Activated naive CD4-positive, alpha-beta T cell treated with anti-CD3 and anti-CD28 coated beads for 36 hours (primary cell): ENCODE measurements at regions not wholly inside any gene's neighbourhood (a gene's known extent, or its start where the extent isn't known, plus 50 kb on each side); places are given as distances from the start of the nearest gene placed in this dataset.

Source experiments
- CTCF ChIA-PET: fragments of 350-600 bp; sonication (Branson Sonifier 250); formaldehyde crosslinking; loops from one replicate; lab custom pipeline; 2021; ENCODE audit warnings: antibody characterized with exemption; lab: Charles Lee
- DNase-seq: peaks from one replicate; pipeline ENCODE4 v3.0.0-alpha.2; 2020
- H3K27ac Mint-ChIP-seq: one replicate; pipeline ENCODE4 v1.8.0; 2021; ENCODE audit warnings: mild to moderate bottlenecking, mixed read lengths
- H3K27me3 Mint-ChIP-seq: one replicate; pipeline ENCODE4 v1.8.0; 2021; ENCODE audit warnings: low read depth, mixed read lengths
- H3K36me3 Mint-ChIP-seq: one replicate; pipeline ENCODE4 v1.8.0; 2021; ENCODE audit warnings: low read depth, mixed read lengths
- H3K4me1 Mint-ChIP-seq: one replicate; pipeline ENCODE4 v1.8.0; 2021; ENCODE audit warnings: low read depth, mixed read lengths
- H3K4me3 Mint-ChIP-seq: one replicate; pipeline ENCODE4 v1.8.0; 2021; ENCODE audit warnings: mild to moderate bottlenecking, moderate library complexity, mixed read lengths
- H3K9me3 Mint-ChIP-seq: one replicate; pipeline ENCODE4 v1.8.0; 2021; ENCODE audit warnings: mixed read lengths
- intact Hi-C: fragments of 100-400 bp; cut with micrococcal nuclease; formaldehyde crosslinking; loops from one replicate; pipeline ENCODE4 v1.15.1; 2023

- H3K9me3 Mint-ChIP-seq: no peaks in the 10 kb centered on the region
- no peaks in the 10 kb centered on the region for H3K4me1 Mint-ChIP-seq
- no peaks in the 10 kb centered on the region for H3K36me3 Mint-ChIP-seq
- H3K27me3 Mint-ChIP-seq: no peaks in the 10 kb centered on the region
- no peak overlapping the region for H3K27ac Mint-ChIP-seq
- H3K4me3 Mint-ChIP-seq: no peak overlapping the region
- no peak for DNase-seq
- intact Hi-C loops: no loop called here
- CTCF ChIA-PET: interaction anchor here (0.6 kb wide), 1 partner anchor 933 kb away, joined by 3 read pairs; no protein-coding TSS in a partner anchor
Measured at GRCh38 chr4:111601671-111602070, 543.6 kb upstream of the FAM241A start.

- H3K27me3 Mint-ChIP-seq: no peaks in the 10 kb centered on the region
- CTCF ChIA-PET: no interaction called here
- no peak overlapping the region for H3K4me3 Mint-ChIP-seq
- H3K4me1 Mint-ChIP-seq: no peaks in the 10 kb centered on the region
- no peaks in the 10 kb centered on the region for H3K9me3 Mint-ChIP-seq
- no peak for DNase-seq
- intact Hi-C loops: no loop called here
- H3K36me3 Mint-ChIP-seq: no peaks in the 10 kb centered on the region
- H3K27ac Mint-ChIP-seq: no peak overlapping the region
Measured at GRCh38 chr4:111602848-111603247, 542.4 kb upstream of the FAM241A start.

GRCh38 chr4:111605111-111605510, 540.1 kb upstream of the FAM241A start:
- CTCF ChIA-PET: no interaction called here
- DNase-seq: no peak
- Mint-ChIP-seq H3K9me3 (no peaks in the 10 kb centered on the region), H3K27ac (no peak overlapping the region), H3K36me3 (no peaks in the 10 kb centered on the region), H3K4me3 (no peak overlapping the region), H3K4me1 (no peaks in the 10 kb centered on the region), H3K27me3 (no peaks in the 10 kb centered on the region)
- intact Hi-C loops: no loop called here

- H3K4me1 Mint-ChIP-seq: no peaks in the 10 kb centered on the region
- intact Hi-C loops: no loop called here
- no peaks in the 10 kb centered on the region for H3K36me3 Mint-ChIP-seq
- no peaks in the 10 kb centered on the region for H3K27me3 Mint-ChIP-seq
- CTCF ChIA-PET: no interaction called here
- no peak for DNase-seq
- no peak overlapping the region for H3K4me3 Mint-ChIP-seq
- H3K9me3 Mint-ChIP-seq: no peaks in the 10 kb centered on the region
- H3K27ac Mint-ChIP-seq: no peak overlapping the region
Measured at GRCh38 chr4:111610681-111611080, 534.6 kb upstream of the FAM241A start.

GRCh38 chr4:111618908-111619307, 526.3 kb upstream of the FAM241A start:
- no peaks in the 10 kb centered on the region for H3K4me1 Mint-ChIP-seq
- H3K27ac Mint-ChIP-seq: no peak overlapping the region
- intact Hi-C loops: no loop called here
- peaks cover 2% of the 10 kb centered on the region for H3K9me3 Mint-ChIP-seq
- CTCF ChIA-PET: no interaction called here
- H3K27me3 Mint-ChIP-seq: no peaks in the 10 kb centered on the region
- no peak for DNase-seq
- H3K36me3 Mint-ChIP-seq: no peaks in the 10 kb centered on the region
- no peak overlapping the region for H3K4me3 Mint-ChIP-seq

- H3K27me3 Mint-ChIP-seq: no peaks in the 10 kb centered on the region
- H3K4me3 Mint-ChIP-seq: no peak overlapping the region
- CTCF ChIA-PET: no interaction called here
- DNase-seq: no peak
- no peak overlapping the region for H3K27ac Mint-ChIP-seq
- no peaks in the 10 kb centered on the region for H3K36me3 Mint-ChIP-seq
- peaks cover 7% of the 10 kb centered on the region for H3K9me3 Mint-ChIP-seq
- no peaks in the 10 kb centered on the region for H3K4me1 Mint-ChIP-seq
- intact Hi-C loops: no loop called here
Measured at GRCh38 chr4:111628437-111628836, 516.8 kb upstream of the FAM241A start.

- peaks cover 2% of the 10 kb centered on the region for H3K9me3 Mint-ChIP-seq
- H3K27ac Mint-ChIP-seq: no peak overlapping the region
- H3K36me3 Mint-ChIP-seq: no peaks in the 10 kb centered on the region
- H3K4me3 Mint-ChIP-seq: no peak overlapping the region
- DNase-seq: no peak
- CTCF ChIA-PET: no interaction called here
- intact Hi-C loops: loop anchor here (2.0 kb wide), 1 partner anchor 998 kb away; no protein-coding TSS in a partner anchor
- H3K27me3 Mint-ChIP-seq: no peaks in the 10 kb centered on the region
- no peaks in the 10 kb centered on the region for H3K4me1 Mint-ChIP-seq
Measured at GRCh38 chr4:111630705-111631104, 514.5 kb upstream of the FAM241A start.

- CTCF ChIA-PET: no interaction called here
- Mint-ChIP-seq H3K36me3 (no peaks in the 10 kb centered on the region), H3K9me3 (no peaks in the 10 kb centered on the region), H3K27me3 (no peaks in the 10 kb centered on the region), H3K27ac (no peak overlapping the region), H3K4me3 (no peak overlapping the region), H3K4me1 (no peaks in the 10 kb centered on the region)
- intact Hi-C loops: loop anchor here (2.0 kb wide), 1 partner anchor 999 kb away; no protein-coding TSS in a partner anchor
- DNase-seq: no peak
Measured at GRCh38 chr4:111631215-111631999, 513.8 kb upstream of the FAM241A start.

GRCh38 chr4:111632641-111633151, 512.6 kb upstream of the FAM241A start:
- CTCF ChIA-PET: no interaction called here
- no peaks in the 10 kb centered on the region for H3K9me3 Mint-ChIP-seq
- H3K4me3 Mint-ChIP-seq: no peak overlapping the region
- intact Hi-C loops: no loop called here
- H3K27ac Mint-ChIP-seq: no peak overlapping the region
- H3K27me3 Mint-ChIP-seq: no peaks in the 10 kb centered on the region
- no peaks in the 10 kb centered on the region for H3K4me1 Mint-ChIP-seq
- DNase-seq: no peak
- no peaks in the 10 kb centered on the region for H3K36me3 Mint-ChIP-seq

GRCh38 chr4:111633663-111634266, 511.5 kb upstream of the FAM241A start:
- H3K27ac Mint-ChIP-seq: no peak overlapping the region
- CTCF ChIA-PET: no interaction called here
- no peaks in the 10 kb centered on the region for H3K27me3 Mint-ChIP-seq
- no peak for DNase-seq
- no peak overlapping the region for H3K4me3 Mint-ChIP-seq
- H3K4me1 Mint-ChIP-seq: no peaks in the 10 kb centered on the region
- H3K36me3 Mint-ChIP-seq: no peaks in the 10 kb centered on the region
- H3K9me3 Mint-ChIP-seq: no peaks in the 10 kb centered on the region
- intact Hi-C loops: no loop called here

GRCh38 chr4:111635646-111636045, 509.6 kb upstream of the FAM241A start:
- H3K4me1 Mint-ChIP-seq: no peaks in the 10 kb centered on the region
- DNase-seq: no peak
- H3K36me3 Mint-ChIP-seq: no peaks in the 10 kb centered on the region
- H3K9me3 Mint-ChIP-seq: no peaks in the 10 kb centered on the region
- H3K27me3 Mint-ChIP-seq: no peaks in the 10 kb centered on the region
- intact Hi-C loops: no loop called here
- CTCF ChIA-PET: no interaction called here
- no peak overlapping the region for H3K27ac Mint-ChIP-seq
- no peak overlapping the region for H3K4me3 Mint-ChIP-seq

GRCh38 chr4:111636961-111637585, 508.2 kb upstream of the FAM241A start:
- DNase-seq: no peak
- no peaks in the 10 kb centered on the region for H3K4me1 Mint-ChIP-seq
- no peak overlapping the region for H3K4me3 Mint-ChIP-seq
- intact Hi-C loops: no loop called here
- no peaks in the 10 kb centered on the region for H3K9me3 Mint-ChIP-seq
- H3K27me3 Mint-ChIP-seq: no peaks in the 10 kb centered on the region
- no peak overlapping the region for H3K27ac Mint-ChIP-seq
- H3K36me3 Mint-ChIP-seq: no peaks in the 10 kb centered on the region
- CTCF ChIA-PET: no interaction called here
